GM21423 (cell line): ENCODE measurements at regions not wholly inside any gene's neighbourhood (a gene's known extent, or its start where the extent isn't known, plus 50 kb on each side); places are given as distances from the start of the nearest gene placed in this dataset.
A peak's percentile ranks its signal among the peaks of the same experiment; 100 is the strongest.
"Not testable (repeated sequence)": the region's sequence is repeated elsewhere in the genome, so short reads cannot be mapped to it uniquely, and the experiment has no call there.

ENCODE experiments used
- ATAC-seq: cut with Tn5 transposase; IDR thresholded peaks from one replicate; pipeline ENCODE4 v1.9.1; 2021; ENCODE audit warnings: mild to moderate bottlenecking, moderate library complexity; ENCODE audit not compliant: unreplicated experiment

- ATAC-seq = not testable (repeated sequence)
Measured at GRCh38 chr3:191078913-191079312, 120.1 kb upstream of the OSTN start.

GRCh38 chr3:191076903-191077552 is 122.0 kb upstream of the OSTN start:
- ATAC-seq = no peak

- no peak for ATAC-seq
Measured at GRCh38 chr3:191074511-191074910, 124.5 kb upstream of the OSTN start.

- no peak for ATAC-seq
Measured at GRCh38 chr3:191070762-191071403, 128.2 kb upstream of the OSTN start.

GRCh38 chr3:191070201-191070600 is 128.8 kb upstream of the OSTN start:
- no peak for ATAC-seq

- no peak for ATAC-seq
Measured at GRCh38 chr3:191068946-191069813, 129.9 kb upstream of the OSTN start.

GRCh38 chr3:191066669-191067068 is 132.4 kb upstream of the OSTN start:
- ATAC-seq = no peak

- ATAC-seq = no peak
Measured at GRCh38 chr3:191065181-191065805, 133.7 kb upstream of the OSTN start.

GRCh38 chr3:191051037-191051436 is 148.0 kb upstream of the OSTN start:
- peak; percentile 70 for ATAC-seq

GRCh38 chr3:191047930-191048329 is 151.1 kb upstream of the OSTN start:
- ATAC-seq = no peak

GRCh38 chr3:191030929-191031328 is 168.1 kb upstream of the OSTN start:
- no peak for ATAC-seq

- ATAC-seq = no peak
Measured at GRCh38 chr3:191030491-191030890, 168.0 kb upstream of the GMNC start.

GRCh38 chr3:191026746-191027145 is 164.3 kb upstream of the GMNC start:
- ATAC-seq = no peak

- ATAC-seq = no peak
Measured at GRCh38 chr3:191020730-191021396, 158.4 kb upstream of the GMNC start.

GRCh38 chr3:191019855-191020254 is 157.4 kb upstream of the GMNC start:
- no peak for ATAC-seq

GRCh38 chr3:191015960-191016359 is 153.5 kb upstream of the GMNC start:
- ATAC-seq = not testable (repeated sequence)

- no peak for ATAC-seq
Measured at GRCh38 chr3:191008074-191008473, 145.6 kb upstream of the GMNC start.

- ATAC-seq = no peak
Measured at GRCh38 chr3:191005790-191006189, 143.3 kb upstream of the GMNC start.

- no peak for ATAC-seq
Measured at GRCh38 chr3:191003742-191004141, 141.2 kb upstream of the GMNC start.

GRCh38 chr3:190996181-190996775 is 133.8 kb upstream of the GMNC start:
- no peak for ATAC-seq
